Smooth muscle cell (in vitro differentiated cells): ENCODE measurements at regions not wholly inside any gene's neighbourhood (a gene's known extent, or its start where the extent isn't known, plus 50 kb on each side); places are given as distances from the start of the nearest gene placed in this dataset.

ENCODE experiments used
- DNase-seq: peaks from one replicate; lab custom pipeline; 2025; ENCODE audit not compliant: unreplicated experiment; lab: John Stamatoyannopoulos, UW
- H2AFZ ChIP-seq: fragments of 200-600 bp; sonication (generic); 2 replicates; pipeline ENCODE4 v1.6.0; 2016; ENCODE audit warnings: antibody characterized with exemption, low read depth, mild to moderate bottlenecking
- H3F3A ChIP-seq: fragments of 200-600 bp; sonication (generic); 2 replicates; pipeline ENCODE4 v1.6.0; 2017; ENCODE audit warnings: antibody characterized with exemption, low read depth
- H3K27ac ChIP-seq: fragments of 200-600 bp; sonication (generic); 2 replicates; pipeline ENCODE4 v1.5.1; 2016; ENCODE audit warnings: low read depth, mild to moderate bottlenecking
- H3K27me3 ChIP-seq: fragments of 200-600 bp; sonication (generic); 2 replicates; pipeline ENCODE4 v1.6.1; 2016; ENCODE audit warnings: low read depth, mild to moderate bottlenecking
- H3K36me3 ChIP-seq: fragments of 200-600 bp; sonication (generic); 2 replicates; pipeline ENCODE4 v1.5.1; 2016; ENCODE audit warnings: low read depth
- H3K4me1 ChIP-seq: fragments of 200-600 bp; sonication (generic); 2 replicates; pipeline ENCODE4 v1.5.1; 2016; ENCODE audit warnings: low read depth
- H3K4me2 ChIP-seq: fragments of 200-600 bp; sonication (generic); 2 replicates; pipeline ENCODE4 v1.6.0; 2016; ENCODE audit warnings: mild to moderate bottlenecking
- H3K4me3 ChIP-seq: fragments of 200-600 bp; sonication (generic); 2 replicates; pipeline ENCODE4 v1.5.1; 2016; ENCODE audit warnings: mild to moderate bottlenecking
- H3K79me2 ChIP-seq: fragments of 200-600 bp; sonication (generic); 2 replicates; pipeline ENCODE4 v1.6.0; 2016; ENCODE audit warnings: low read depth, mild to moderate bottlenecking
- H3K9ac ChIP-seq: fragments of 200-600 bp; sonication (generic); 2 replicates; pipeline ENCODE4 v1.6.0; 2016; ENCODE audit warnings: low read depth
- H3K9me3 ChIP-seq: fragments of 200-600 bp; sonication (generic); replicated peaks from 2 replicates; pipeline ENCODE4 v1.5.1; 2016; ENCODE audit warnings: low read depth
- H4K20me1 ChIP-seq: fragments of 200-600 bp; sonication (generic); 2 replicates; pipeline ENCODE4 v1.6.0; 2016; ENCODE audit warnings: low read depth
- WGBS: methylation state at CpG from one replicate; pipeline ENCODE4 v1.1.7; 2016; ENCODE audit warnings: low lambda C conversion rate; 5-methylcytosine and 5-hydroxymethylcytosine counted together
- TF ChIP-seq, protein P1 (sequence below): fragments of 200-600 bp; sonication (generic); IDR thresholded peaks from 2 replicates; pipeline ENCODE4 v1.5.1; 2017; ENCODE audit warnings: borderline replicate concordance, mild to moderate bottlenecking, antibody characterized with exemption; ENCODE audit not compliant: insufficient read depth, poor library complexity, severe bottlenecking

DNA sequence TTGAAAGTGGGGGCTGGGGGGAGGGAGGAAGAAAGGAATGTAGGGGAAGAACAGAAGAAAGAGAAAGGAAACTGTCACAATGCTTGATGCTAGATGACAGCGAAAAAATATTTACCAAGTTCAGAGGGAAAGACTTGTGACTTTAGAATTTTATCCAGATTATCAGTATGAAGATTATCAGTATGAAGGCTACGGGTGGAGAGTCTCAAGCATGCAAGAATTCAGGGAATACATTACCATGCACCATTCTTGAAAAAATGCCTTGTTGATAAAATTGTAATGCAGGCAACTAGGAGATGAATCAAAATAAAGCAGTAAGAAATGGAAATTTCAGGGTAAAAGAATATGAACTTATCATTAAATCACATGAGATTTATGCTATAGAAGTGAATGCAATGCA lies 376.8 kb downstream of the PCNX1 start:
- TF ChIP-seq, protein P1, sequence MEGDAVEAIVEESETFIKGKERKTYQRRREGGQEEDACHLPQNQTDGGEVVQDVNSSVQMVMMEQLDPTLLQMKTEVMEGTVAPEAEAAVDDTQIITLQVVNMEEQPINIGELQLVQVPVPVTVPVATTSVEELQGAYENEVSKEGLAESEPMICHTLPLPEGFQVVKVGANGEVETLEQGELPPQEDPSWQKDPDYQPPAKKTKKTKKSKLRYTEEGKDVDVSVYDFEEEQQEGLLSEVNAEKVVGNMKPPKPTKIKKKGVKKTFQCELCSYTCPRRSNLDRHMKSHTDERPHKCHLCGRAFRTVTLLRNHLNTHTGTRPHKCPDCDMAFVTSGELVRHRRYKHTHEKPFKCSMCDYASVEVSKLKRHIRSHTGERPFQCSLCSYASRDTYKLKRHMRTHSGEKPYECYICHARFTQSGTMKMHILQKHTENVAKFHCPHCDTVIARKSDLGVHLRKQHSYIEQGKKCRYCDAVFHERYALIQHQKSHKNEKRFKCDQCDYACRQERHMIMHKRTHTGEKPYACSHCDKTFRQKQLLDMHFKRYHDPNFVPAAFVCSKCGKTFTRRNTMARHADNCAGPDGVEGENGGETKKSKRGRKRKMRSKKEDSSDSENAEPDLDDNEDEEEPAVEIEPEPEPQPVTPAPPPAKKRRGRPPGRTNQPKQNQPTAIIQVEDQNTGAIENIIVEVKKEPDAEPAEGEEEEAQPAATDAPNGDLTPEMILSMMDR, result no peak
- no peak for DNase-seq
- Histone ChIP-seq H3K4me3 (no peak overlapping the region), H3K4me2 (no peak overlapping the region), H3F3A (no peaks in the 10 kb centered on the region), H3K4me1 (no peaks in the 10 kb centered on the region), H2AFZ (no peak overlapping the region), H3K36me3 (no peaks in the 10 kb centered on the region), H3K27me3 (no peaks in the 10 kb centered on the region), H3K79me2 (no peaks in the 10 kb centered on the region), H3K9me3 (no peaks in the 10 kb centered on the region), H3K27ac (no peak overlapping the region), H3K9ac (no peak overlapping the region), H4K20me1 (no peaks in the 10 kb centered on the region)
- 89% methylated on average over 2 of the region's 2 CpGs for WGBS

DNA sequence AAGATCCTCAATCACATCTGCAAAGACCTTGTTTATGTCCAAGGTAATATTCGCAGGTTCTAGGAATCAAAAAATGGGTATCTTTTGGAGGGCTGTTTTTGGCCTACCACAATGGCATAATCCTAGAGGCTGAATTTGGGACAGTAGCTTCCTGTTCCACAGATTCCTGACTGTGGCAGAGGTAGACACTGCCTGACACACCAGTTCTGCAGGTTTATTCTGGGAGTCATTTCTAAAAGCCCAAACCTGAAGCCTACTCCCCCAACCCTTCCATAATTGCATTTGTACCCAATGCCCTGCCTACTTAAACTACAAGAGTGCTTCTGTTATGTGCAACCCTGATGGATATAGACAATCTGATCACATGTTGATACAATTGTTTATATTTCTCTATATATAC lies 378.9 kb downstream of the PCNX1 start:
- no peak overlapping the region for H3K27ac ChIP-seq
- no peak overlapping the region for H3K4me2 ChIP-seq
- H2AFZ ChIP-seq, result no peak overlapping the region
- no peaks in the 10 kb centered on the region for H3K9me3 ChIP-seq
- TF ChIP-seq, protein P1, result no peak
- H3K4me1 ChIP-seq, result no peaks in the 10 kb centered on the region
- H3K9ac ChIP-seq, result no peak overlapping the region
- no peaks in the 10 kb centered on the region for H3K79me2 ChIP-seq
- 96% methylated on average over 1 of the region's 1 CpG for WGBS
- no peak for DNase-seq
- no peaks in the 10 kb centered on the region for H3K27me3 ChIP-seq
- no peaks in the 10 kb centered on the region for H4K20me1 ChIP-seq
- H3F3A ChIP-seq, result no peaks in the 10 kb centered on the region
- H3K4me3 ChIP-seq, result no peak overlapping the region
- no peaks in the 10 kb centered on the region for H3K36me3 ChIP-seq

DNA sequence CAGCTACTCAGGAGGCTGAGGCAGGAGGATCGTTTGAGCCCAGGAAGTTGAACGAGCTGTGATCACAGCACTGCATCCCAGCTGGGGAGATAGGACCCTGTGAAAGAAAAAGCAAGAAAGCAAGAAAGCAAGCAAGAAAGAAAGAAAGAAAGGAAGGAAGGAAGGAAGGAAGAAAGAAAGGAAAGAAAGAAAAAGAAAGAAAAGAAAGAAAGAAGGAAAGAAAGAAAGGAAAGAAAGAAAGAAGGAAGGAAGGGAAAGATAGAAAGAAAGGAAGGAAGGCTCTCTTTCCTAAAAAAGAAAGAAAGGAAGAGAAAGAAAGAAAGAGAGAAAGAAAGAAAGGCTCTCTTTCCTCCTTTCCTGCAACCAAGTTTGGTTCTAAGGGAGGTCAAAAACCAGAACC lies 380.3 kb downstream of the PCNX1 start:
- Histone ChIP-seq H3F3A (no peaks in the 10 kb centered on the region), H3K4me3 (no peak overlapping the region), H3K27ac (no peak overlapping the region), H3K9me3 (no peaks in the 10 kb centered on the region), H3K9ac (no peak overlapping the region), H2AFZ (no peak overlapping the region), H3K4me1 (no peaks in the 10 kb centered on the region), H3K36me3 (no peaks in the 10 kb centered on the region), H3K4me2 (no peak overlapping the region), H4K20me1 (no peaks in the 10 kb centered on the region), H3K27me3 (no peaks in the 10 kb centered on the region), H3K79me2 (no peaks in the 10 kb centered on the region)
- WGBS, result 90% methylated on average over 2 of the region's 2 CpGs
- TF ChIP-seq, protein P1, result no peak
- no peak for DNase-seq

DNA sequence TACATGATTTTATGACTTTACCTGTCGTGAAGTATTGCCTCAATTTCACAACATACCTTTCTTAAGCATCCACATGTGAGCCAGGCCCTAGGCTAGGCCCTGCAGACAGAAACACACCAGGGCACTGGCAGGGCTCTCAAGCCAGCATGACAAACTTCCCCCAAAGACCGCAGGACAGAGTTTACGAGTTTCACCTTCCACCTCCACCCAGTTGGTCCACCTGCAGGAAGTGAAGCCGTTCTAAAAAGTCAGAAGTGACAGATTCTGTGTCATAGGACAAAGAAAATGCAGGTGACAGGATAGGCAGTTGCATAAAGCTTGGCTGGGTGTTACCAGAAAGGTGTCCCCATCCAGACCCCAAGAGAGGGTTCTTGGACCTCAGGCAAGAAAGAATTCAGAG lies 382.3 kb downstream of the PCNX1 start:
- no peaks in the 10 kb centered on the region for H3K36me3 ChIP-seq
- no peaks in the 10 kb centered on the region for H3F3A ChIP-seq
- TF ChIP-seq, protein P1, result no peak
- H3K27ac ChIP-seq, result no peak overlapping the region
- no peak for DNase-seq
- no peak overlapping the region for H3K4me3 ChIP-seq
- no peaks in the 10 kb centered on the region for H3K4me1 ChIP-seq
- H3K4me2 ChIP-seq, result no peak overlapping the region
- WGBS, result 69% methylated on average over 4 of the region's 4 CpGs
- no peaks in the 10 kb centered on the region for H3K79me2 ChIP-seq
- no peaks in the 10 kb centered on the region for H4K20me1 ChIP-seq
- no peak overlapping the region for H3K9ac ChIP-seq
- no peak overlapping the region for H2AFZ ChIP-seq
- H3K9me3 ChIP-seq, result no peaks in the 10 kb centered on the region
- no peaks in the 10 kb centered on the region for H3K27me3 ChIP-seq
